ENCODE measurements at regions not wholly inside any gene's neighbourhood (a gene's known extent, or its start where the extent isn't known, plus 50 kb on each side); places are given as distances from the start of the nearest gene placed in this dataset.

DNA sequence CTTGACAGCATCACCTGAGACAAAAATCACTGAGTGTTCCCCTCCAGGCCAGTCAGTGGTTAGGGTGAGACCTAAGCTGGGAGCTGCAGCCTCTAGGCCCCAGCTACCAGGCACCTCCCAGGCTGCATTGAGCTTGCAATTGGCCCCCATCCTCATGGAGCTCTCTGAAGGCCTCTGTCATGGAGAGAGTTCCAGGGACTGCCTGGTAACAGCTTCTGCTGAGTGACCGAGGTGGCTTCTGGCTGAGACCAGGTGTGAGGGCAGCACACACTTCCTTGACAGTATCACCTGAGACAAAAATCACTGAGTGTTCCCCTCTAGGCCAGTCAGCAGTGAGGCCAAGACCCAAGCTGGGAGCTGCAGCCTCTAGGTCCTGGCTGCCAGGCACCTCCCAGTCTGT lies 283.0 kb downstream of the SMOC2 start:
- TF ChIP-seq, protein P1, sequence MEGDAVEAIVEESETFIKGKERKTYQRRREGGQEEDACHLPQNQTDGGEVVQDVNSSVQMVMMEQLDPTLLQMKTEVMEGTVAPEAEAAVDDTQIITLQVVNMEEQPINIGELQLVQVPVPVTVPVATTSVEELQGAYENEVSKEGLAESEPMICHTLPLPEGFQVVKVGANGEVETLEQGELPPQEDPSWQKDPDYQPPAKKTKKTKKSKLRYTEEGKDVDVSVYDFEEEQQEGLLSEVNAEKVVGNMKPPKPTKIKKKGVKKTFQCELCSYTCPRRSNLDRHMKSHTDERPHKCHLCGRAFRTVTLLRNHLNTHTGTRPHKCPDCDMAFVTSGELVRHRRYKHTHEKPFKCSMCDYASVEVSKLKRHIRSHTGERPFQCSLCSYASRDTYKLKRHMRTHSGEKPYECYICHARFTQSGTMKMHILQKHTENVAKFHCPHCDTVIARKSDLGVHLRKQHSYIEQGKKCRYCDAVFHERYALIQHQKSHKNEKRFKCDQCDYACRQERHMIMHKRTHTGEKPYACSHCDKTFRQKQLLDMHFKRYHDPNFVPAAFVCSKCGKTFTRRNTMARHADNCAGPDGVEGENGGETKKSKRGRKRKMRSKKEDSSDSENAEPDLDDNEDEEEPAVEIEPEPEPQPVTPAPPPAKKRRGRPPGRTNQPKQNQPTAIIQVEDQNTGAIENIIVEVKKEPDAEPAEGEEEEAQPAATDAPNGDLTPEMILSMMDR (IDR thresholded peaks at IDR 0.05; ENCODE audit: control extremely low read depth, extremely low read depth, low read depth, missing control alignments): no peak
- ChIA-PET CTCF (no interaction called here), POLR2A (no interaction called here)
- DNase-seq (ENCODE audit: extremely low spot score): no peak

DNA sequence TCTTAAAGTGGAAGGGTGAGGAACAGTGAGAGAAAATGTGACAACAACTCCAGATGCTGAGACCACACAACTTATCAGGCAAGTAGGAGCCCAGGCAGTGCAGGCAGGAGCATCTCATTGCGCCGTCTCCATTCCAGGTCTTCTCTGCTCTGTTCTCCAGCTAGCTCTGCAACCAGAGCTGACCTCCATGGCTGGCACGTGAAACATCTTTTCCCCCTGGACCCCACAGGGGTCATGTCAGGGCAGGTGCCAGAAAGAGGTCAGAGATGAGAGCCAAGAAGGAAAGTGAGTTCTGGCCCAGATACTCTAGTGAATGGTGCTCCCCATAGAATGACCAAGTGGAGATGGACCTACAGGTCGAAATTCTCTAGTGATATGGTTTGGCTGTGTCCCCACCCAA lies 281.4 kb downstream of the SMOC2 start:
- ChIA-PET CTCF (no interaction called here), POLR2A (no interaction called here)
- no peak for DNase-seq (ENCODE audit: extremely low spot score)
- TF ChIP-seq, protein P1 (IDR thresholded peaks at IDR 0.05; ENCODE audit: control extremely low read depth, extremely low read depth, low read depth, missing control alignments): no peak

DNA sequence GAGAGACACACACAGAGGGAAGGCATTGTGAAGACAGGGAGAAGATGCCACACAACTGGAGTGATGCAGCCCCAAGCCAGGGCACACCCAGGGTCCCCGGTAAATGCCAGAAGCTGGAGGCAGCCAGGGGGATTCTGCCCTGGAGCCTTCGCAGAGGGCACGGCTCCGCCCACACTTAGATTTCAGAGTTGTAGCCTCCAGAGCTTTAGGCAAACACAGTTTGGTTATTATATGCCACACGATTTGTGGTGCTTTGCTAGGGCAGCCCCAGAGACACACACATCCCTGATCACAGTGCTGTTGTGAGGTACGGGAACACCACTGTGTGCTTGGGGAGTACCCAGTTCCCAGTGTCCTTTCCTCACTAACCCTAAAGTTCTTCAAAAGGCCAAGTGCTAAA lies 280.6 kb downstream of the SMOC2 start:
- CTCF ChIA-PET: no interaction called here
- no peak for DNase-seq (ENCODE audit: extremely low spot score)
- TF ChIP-seq, protein P1 (IDR thresholded peaks at IDR 0.05; ENCODE audit: control extremely low read depth, extremely low read depth, low read depth, missing control alignments): no peak
- POLR2A ChIA-PET: no interaction called here

DNA sequence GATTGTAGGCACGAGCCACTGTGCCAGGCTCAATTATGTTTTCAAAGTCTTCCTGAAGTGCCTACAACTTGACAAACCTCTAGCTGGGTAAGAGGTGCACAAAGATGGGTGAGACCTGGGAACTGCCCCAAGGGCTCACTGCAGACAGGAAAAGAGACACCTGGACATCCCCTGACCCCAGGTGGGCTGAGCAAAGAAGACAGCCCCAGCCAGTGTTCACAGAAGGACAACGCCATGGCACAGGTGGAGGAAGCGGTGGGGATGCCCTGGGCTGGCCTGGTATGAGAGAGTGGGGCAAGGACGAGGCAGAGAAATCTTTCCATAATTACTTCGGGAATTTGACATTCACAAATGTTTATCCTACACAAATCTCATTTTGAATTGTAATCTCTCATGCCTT lies 278.9 kb downstream of the SMOC2 start:
- TF ChIP-seq, protein P1 (IDR thresholded peaks at IDR 0.05; ENCODE audit: control extremely low read depth, extremely low read depth, low read depth, missing control alignments): no peak
- ChIA-PET CTCF (no interaction called here), POLR2A (no interaction called here)
- DNase-seq (ENCODE audit: extremely low spot score): no peak

DNA sequence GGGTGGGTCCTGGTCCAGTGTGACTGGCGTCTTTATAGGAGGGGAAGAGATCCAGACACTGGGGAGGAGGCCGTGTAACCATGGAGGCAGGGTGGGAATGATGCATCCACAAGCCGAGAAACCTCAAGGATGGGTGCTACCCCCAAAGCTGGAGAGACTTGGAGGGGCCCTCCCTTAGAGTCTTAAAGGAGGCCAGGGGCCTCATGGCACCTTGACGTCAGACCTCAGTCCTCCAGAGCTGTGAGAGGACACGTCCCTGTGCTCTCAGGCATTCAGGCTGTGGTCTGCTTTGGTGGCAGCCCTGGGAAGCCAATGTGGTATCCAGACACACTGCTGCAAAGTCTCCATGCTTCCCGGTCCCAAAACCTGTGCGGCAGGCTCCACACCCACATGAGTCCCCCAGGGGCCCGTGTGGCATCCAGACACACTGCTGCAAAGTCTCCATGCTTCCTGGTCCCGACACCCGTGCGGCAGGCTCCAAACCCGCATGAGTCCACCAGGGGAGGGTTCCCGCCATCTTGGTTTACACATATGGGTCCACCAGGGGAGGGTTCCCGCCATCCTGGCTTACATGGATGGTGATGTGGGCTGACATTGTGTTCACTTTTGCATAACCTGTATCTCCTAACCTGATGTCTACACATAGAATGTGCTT lies 278.0 kb downstream of the SMOC2 start:
- ChIA-PET POLR2A (no interaction called here), CTCF (no interaction called here)
- no peak for DNase-seq (ENCODE audit: extremely low spot score)
- TF ChIP-seq, protein P1 (IDR thresholded peaks at IDR 0.05; ENCODE audit: control extremely low read depth, extremely low read depth, low read depth, missing control alignments): no peak

All from GM10248 (cell line).